NCI-H446 (cell line): ENCODE measurements at regions not wholly inside any gene's neighbourhood (a gene's known extent, or its start where the extent isn't known, plus 50 kb on each side); places are given as distances from the start of the nearest gene placed in this dataset.

Experiments used
- DNase-seq, 2 experiments: peaks; one replicate each; lab custom pipeline; 2025; lab: John Stamatoyannopoulos, UW

- no peak for DNase-seq
These were observed 296.2 kb upstream of the MARCKS start for GRCh38 chr6:113560908-113561307.

DNA sequence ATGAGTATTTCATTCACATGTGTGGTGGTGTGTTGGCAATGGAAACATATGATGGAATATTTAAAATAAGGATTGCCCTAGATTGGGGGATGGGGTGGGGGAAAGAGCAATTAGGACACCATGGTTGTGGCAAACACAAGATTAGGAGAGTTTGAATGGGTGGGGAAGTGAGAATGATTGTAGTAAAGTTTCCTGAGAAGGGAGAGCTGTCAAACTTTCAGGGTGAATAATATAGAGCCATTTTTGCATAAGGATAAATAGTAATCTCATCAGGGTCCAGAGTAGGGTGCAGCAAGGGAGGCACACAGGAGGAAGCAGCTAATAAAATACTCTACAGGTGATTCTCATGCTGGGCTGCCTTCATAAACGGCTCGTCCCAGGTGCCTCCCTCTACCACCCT lies 294.9 kb upstream of the MARCKS start:
- DNase-seq = no peak

GRCh38 chr6:113564371-113565171 lies 292.6 kb upstream of the MARCKS start:
- peak; percentile 98 for DNase-seq

DNA sequence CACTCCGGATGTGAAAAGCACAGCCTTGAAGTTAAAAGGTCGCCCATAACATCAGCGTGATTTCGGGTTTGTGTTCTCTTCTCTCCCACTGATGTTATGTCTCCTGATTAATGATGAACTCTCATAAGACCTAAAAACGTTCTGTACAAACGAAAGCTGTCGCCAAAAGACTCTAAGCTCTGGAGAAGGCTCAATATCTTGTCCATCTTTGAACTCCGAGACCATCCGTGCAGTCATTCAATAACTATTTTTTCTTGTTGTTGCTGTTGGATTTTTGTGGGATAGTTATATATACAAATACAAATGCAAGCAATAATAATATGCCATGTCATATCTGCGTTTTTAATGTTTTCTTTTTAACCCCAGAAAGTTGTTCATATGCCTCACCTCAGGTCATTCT lies 291.8 kb upstream of the MARCKS start:
- peak in 1 of 2 experiments; percentile 62 for DNase-seq

DNA sequence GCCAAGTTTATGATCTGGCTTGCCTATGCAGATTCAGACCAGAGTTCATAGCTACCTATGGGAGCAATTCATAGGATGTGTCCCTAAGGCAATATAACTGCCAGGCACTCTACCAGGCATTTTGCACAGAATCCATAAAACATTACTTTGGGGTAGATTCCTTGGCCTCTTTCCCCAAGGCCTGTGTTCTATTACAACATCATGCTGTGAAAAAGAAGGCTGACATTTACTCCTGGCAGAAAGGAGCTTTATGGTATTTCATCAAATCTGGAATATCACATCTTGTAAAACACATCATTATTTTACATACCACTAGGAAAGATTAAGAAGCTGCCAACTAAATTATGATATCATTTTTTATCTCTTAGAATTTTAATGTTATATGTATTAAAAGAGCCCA lies 287.0 kb upstream of the MARCKS start:
- DNase-seq = peak in 1 of 2 experiments; percentile 70

DNA sequence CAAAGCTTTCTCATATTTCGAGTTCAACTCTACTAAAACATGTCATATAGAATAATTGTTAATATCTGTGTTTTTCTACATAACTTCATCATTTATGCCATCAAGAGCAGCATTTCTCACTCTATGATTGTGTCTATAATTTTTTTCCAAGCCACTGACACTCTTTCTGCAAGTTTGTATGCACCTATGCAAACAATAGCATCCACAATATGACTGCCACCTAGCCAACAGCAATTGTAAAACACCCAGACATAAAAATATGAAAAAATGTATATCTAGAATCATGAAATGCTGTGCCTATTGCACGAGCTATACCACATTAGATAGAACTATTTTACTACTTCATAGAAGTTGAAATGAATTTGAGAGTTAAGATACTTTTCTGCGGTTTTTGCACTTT lies 286.5 kb upstream of the MARCKS start:
- DNase-seq = no peak

DNA sequence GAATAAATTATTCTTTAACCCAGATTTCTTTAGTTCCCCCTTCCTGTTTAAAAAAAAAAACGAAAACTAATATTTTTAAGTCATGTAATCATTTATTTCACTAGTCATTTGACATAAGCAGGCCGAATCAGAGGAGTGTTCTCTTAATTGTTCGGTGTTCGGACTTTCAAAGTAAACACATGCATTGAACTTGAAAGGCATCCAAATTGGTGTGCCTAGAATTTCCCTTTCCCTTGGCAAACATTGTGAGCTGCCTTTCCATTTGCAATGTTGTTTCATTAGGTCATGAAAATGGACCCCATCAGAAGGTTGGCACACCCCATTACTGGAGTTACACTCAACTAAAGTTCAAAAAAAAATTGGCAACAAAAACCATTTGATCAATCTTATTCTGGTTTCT lies 283.0 kb upstream of the MARCKS start:
- peak in 1 of 2 experiments; percentile 45 for DNase-seq

GRCh38 chr6:113576310-113576709 lies 280.8 kb upstream of the MARCKS start:
- no peak for DNase-seq

DNA sequence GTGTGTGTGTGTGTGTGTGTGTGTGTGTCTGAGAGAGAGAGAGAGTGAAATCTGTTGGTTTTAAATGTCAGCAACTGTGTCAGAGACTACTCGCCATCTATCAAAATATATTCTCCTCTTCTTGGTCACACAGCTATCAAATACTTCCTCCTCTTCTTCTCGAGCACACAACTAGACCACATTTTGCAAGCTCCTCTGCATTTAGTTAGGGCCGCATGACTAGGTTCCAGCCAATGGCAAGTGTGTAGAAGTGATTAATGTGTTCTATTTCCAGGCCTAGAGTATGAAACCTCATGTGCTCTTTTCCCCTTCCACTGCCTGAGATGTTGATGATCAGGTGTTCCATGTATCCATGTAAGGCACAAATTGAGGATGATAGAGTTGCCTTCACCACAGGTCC lies 278.5 kb upstream of the MARCKS start:
- DNase-seq = no peak

- DNase-seq = no peak
These were observed 272.4 kb upstream of the MARCKS start for GRCh38 chr6:113584767-113585166.

DNA sequence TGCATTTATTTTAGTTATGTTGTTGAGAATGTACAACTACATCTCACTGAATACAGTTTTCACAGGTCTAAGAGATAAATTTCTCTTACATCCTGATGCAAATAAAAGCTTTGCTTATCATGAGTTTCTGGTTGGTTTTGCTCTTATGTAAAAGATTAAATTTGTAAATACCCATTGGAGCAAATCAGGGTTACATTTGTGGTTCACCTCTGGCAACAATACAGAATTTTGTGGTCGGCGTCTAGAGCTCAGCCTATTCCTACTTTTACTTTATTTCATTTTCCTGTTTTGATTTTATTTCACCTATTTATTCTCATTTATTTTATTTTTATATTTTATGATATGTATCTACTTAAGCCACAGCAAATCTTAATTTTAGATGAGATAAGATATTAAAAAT lies 271.9 kb upstream of the MARCKS start:
- no peak for DNase-seq

GRCh38 chr6:113586413-113587077 lies 270.6 kb upstream of the MARCKS start:
- no peak for DNase-seq

- peak in 1 of 2 experiments; percentile 8 for DNase-seq
These were observed 270.0 kb upstream of the MARCKS start for GRCh38 chr6:113587078-113587699.

GRCh38 chr6:113588646-113589045 lies 268.5 kb upstream of the MARCKS start:
- DNase-seq = no peak

DNA sequence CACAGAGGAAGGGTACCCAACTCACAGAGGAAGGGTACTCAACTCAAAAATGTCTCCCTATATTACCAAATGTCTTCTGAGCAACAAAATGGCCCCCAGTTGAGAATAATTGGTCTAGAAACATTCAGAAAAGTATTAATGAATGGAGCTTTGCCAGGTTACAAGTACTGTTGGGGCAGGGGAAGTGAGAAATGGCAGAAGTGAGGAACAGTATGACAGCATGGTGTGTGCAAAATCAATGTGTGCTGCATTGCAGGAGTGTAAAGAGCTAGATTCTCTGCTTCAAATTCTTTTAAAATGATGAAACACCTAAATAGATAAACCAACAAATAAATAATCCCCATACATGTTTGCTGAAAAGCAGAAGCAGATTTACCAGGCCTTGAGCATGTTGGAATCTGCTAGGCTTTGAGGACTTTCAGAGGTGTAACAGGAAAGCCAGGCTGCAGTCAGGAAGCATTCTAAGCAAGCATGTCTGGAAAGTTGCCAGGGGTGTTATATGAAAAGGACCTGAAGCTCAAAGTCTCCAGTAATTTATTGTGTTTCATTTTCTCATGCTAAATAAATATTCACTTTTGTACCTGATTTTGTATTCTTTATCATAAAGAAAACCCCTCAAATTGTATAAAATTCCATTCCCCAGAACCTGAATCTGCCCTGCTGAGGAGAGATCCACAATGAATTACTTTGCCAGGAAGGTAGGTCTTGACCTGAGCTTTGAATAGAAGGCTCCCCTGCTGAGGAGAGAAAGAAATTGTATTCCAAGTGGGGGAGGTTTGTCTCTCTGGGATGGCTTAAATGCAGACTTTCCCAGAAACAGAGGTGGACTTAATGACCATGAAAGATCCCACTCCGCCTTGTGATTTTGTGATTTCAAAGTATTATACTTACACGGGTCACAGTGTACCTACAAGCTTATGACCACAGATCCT lies 265.0 kb upstream of the MARCKS start:
- DNase-seq = peak in 1 of 2 experiments; percentile 8

DNA sequence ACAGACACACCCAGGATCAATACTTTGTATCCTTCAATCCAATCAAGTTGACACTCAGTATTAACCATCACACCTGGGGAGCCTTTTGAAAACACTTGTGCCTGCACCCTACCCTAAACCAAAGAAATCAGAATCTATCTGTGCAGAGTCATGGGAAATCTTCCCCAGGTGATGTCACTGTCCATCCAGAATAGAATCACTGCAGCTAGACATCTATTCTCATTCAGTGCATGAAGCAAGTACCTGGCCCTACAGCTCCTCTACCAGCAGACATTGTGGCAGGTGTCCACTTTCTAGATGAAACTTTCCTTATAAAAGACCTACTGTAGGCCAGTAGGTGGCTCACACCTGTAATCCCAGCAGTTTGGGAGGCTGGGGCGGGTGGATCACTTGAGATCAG lies 262.4 kb upstream of the MARCKS start:
- DNase-seq = no peak

GRCh38 chr6:113595911-113596376 lies 261.2 kb upstream of the MARCKS start:
- peak; percentile 60 to 85 for DNase-seq

GRCh38 chr6:113596387-113597230 lies 260.5 kb upstream of the MARCKS start:
- peak in 1 of 2 experiments; percentile 4 for DNase-seq

DNA sequence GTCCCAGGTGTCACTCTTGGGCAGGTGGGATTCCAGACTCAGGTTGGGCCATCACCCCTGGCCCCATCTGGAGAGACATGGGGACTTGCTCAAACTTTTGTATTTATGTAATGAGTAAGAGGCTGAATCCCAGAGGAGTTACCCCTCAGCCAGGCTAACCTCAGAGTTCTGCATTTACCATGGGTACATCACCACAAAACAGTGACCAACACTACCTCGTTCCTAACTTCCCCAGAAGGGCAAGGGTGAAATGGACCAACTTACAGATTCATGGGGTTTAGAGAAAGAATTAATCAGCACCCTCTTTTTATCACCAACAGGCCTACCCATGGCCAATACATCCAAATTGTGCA lies 259.9 kb upstream of the MARCKS start:
- DNase-seq = no peak

DNA sequence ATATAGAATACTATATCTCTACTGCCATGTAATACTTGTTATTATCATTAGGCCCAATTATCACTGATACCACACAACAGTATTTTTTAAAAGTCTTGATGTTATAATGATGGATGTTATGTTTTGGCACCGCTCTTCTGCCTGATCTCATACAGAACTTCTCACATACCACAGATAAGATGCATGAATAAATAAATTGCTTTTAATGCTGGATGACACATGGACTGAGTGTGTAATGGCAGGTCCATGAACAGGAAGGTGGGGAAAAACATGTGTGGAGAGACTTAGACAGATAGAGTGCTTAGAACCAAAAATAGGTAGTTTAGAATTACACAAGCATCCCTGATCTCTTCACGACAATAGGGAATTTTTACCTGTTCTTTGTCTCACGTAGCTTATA lies 258.4 kb upstream of the MARCKS start:
- no peak for DNase-seq

DNA sequence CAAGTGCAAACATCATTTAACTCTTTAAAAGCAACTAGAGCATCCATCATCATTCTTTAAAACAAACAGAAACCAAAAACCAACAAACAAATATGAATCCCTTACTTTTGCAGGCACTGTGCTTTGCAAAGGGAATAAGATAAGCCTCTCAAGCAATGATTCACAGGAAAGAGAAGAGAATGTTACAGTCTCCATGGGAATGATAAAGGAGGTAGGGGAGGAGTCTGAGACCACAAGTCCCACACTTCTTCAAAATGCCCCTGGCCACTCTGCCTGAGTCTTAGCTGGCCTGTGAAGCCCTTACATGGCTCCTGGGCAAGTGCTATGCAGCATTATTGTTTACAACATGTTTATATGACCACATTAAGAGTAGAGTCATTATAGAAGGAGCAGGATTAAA lies 257.7 kb upstream of the MARCKS start:
- no peak for DNase-seq
